Astrocyte (in vitro differentiated cells and primary cell): ENCODE measurements at regions not wholly inside any gene's neighbourhood (a gene's known extent, or its start where the extent isn't known, plus 50 kb on each side); places are given as distances from the start of the nearest gene placed in this dataset.

Experiments used
- EZH2 ChIP-seq: IDR thresholded peaks from 2 replicates; pipeline ENCODE4 v1.6.1; 2012; ENCODE audit warnings: mild to moderate bottlenecking, low read length, inconsistent platforms; ENCODE audit not compliant: insufficient read depth
- TF ChIP-seq, protein P1 (sequence below): IDR thresholded peaks from 2 replicates; pipeline ENCODE4 v1.5.1; 2011; ENCODE audit warnings: low read depth, mild to moderate bottlenecking, inconsistent platforms, low read length, moderate library complexity; ENCODE audit not compliant: insufficient read depth

DNA sequence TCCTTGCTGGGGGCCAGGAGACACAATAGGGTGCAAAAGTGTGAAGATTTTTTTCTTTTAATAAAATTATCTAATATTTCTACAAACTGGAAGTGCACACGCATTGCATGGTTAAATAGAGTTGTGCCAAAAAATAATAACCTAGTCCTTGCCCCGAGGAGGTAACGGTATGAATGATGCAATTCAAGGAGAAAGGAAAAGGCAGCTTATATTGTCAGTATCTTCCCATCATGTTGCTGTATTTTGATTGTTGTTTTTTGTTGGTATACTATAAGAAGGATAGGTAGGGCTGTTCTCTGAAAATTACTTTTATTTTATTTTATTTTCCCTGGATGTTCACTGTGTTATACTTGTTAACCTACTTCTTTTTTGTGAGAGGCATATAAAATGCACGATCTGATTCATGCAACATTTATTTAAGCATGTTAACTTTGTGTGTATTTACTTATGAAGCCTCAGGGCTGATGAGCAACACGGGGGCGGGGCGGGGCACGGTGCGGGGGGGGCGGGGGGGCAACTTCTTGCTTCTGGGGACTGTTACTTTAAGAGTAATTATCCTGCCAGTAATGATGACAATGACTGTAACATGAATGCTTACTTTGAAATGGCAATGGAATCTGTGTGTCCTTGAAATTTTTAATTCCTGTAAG is 118.6 kb downstream of the AQP4 start:
- TF ChIP-seq, protein P1, sequence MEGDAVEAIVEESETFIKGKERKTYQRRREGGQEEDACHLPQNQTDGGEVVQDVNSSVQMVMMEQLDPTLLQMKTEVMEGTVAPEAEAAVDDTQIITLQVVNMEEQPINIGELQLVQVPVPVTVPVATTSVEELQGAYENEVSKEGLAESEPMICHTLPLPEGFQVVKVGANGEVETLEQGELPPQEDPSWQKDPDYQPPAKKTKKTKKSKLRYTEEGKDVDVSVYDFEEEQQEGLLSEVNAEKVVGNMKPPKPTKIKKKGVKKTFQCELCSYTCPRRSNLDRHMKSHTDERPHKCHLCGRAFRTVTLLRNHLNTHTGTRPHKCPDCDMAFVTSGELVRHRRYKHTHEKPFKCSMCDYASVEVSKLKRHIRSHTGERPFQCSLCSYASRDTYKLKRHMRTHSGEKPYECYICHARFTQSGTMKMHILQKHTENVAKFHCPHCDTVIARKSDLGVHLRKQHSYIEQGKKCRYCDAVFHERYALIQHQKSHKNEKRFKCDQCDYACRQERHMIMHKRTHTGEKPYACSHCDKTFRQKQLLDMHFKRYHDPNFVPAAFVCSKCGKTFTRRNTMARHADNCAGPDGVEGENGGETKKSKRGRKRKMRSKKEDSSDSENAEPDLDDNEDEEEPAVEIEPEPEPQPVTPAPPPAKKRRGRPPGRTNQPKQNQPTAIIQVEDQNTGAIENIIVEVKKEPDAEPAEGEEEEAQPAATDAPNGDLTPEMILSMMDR = no peak
- no peak for TF ChIP-seq EZH2
